ENCODE measurements at regions not wholly inside any gene's neighbourhood (a gene's known extent, or its start where the extent isn't known, plus 50 kb on each side); places are given as distances from the start of the nearest gene placed in this dataset.
"Not testable (repeated sequence)": the region's sequence is repeated elsewhere in the genome, so short reads cannot be mapped to it uniquely, and the experiment has no call there.

GRCh38 chr18:2144811-2145210 is 426.5 kb downstream of the METTL4 start:
- no peak for DNase-seq

GRCh38 chr18:2146092-2146491 is 425.2 kb downstream of the METTL4 start:
- DNase-seq, result no peak

- no peak for DNase-seq
Measured at GRCh38 chr18:2146754-2147153, 424.6 kb downstream of the METTL4 start.

- DNase-seq, result peak; percentile 84
Measured at GRCh38 chr18:2147476-2148230, 423.7 kb downstream of the METTL4 start.

- DNase-seq, result no peak
Measured at GRCh38 chr18:2148823-2149222, 422.5 kb downstream of the METTL4 start.

GRCh38 chr18:2150566-2150965 is 420.7 kb downstream of the METTL4 start:
- no peak for DNase-seq

- DNase-seq, result no peak
Measured at GRCh38 chr18:2154278-2154677, 417.0 kb downstream of the METTL4 start.

- DNase-seq, result no peak
Measured at GRCh38 chr18:2164644-2165550, 406.4 kb downstream of the METTL4 start.

- not testable (repeated sequence) for DNase-seq
Measured at GRCh38 chr18:2166876-2167275, 404.4 kb downstream of the METTL4 start.

GRCh38 chr18:2168022-2168421 is 403.3 kb downstream of the METTL4 start:
- DNase-seq, result no peak

GRCh38 chr18:2169656-2170055 is 401.6 kb downstream of the METTL4 start:
- DNase-seq, result no peak

GRCh38 chr18:2171840-2172625 is 399.3 kb downstream of the METTL4 start:
- no peak for DNase-seq

GRCh38 chr18:2172881-2173280 is 398.4 kb downstream of the METTL4 start:
- DNase-seq, result no peak

GRCh38 chr18:2173486-2173885 is 397.8 kb downstream of the METTL4 start:
- DNase-seq, result peak; percentile 44

GRCh38 chr18:2178036-2178435 is 393.3 kb downstream of the METTL4 start:
- DNase-seq, result no peak

- DNase-seq, result no peak
Measured at GRCh38 chr18:2179498-2180183, 391.7 kb downstream of the METTL4 start.

GRCh38 chr18:2180586-2180985 is 390.7 kb downstream of the METTL4 start:
- DNase-seq, result no peak

GRCh38 chr18:2183432-2183831 is 387.9 kb downstream of the METTL4 start:
- DNase-seq, result no peak

GRCh38 chr18:2186967-2187366 is 384.3 kb downstream of the METTL4 start:
- no peak for DNase-seq

GRCh38 chr18:2188258-2188657 is 383.0 kb downstream of the METTL4 start:
- no peak for DNase-seq

GRCh38 chr18:2191180-2191790 is 380.0 kb downstream of the METTL4 start:
- no peak for DNase-seq

- DNase-seq, result no peak
Measured at GRCh38 chr18:2192562-2192961, 378.7 kb downstream of the METTL4 start.

Data from femur (tissue), 1 donor.